GM13977 (cell line): ENCODE measurements at regions not wholly inside any gene's neighbourhood (a gene's known extent, or its start where the extent isn't known, plus 50 kb on each side); places are given as distances from the start of the nearest gene placed in this dataset.

Source experiments
- DNase-seq: peaks from one replicate; pipeline ENCODE4 v3.0.0; 2012; ENCODE audit warnings: low spot score
- CTCF ChIP-seq: IDR thresholded peaks from 2 replicates; pipeline ENCODE4 v1.5.1; 2012; ENCODE audit warnings: mild to moderate bottlenecking, control low read depth; ENCODE audit not compliant: insufficient read depth; ENCODE audit errors: extremely low read depth, missing control alignments
- in situ Hi-C: fragments of 300-500 bp; cut with MboI; formaldehyde crosslinking; loops from one replicate; pipeline ENCODE4 v1.12.0; 2022; ENCODE audit warnings: low sequenced_read_pairs, low pct_unique_long_range_greater_than_20kb, mixed read lengths, inconsistent platforms; ENCODE audit not compliant: unreplicated experiment

- in situ Hi-C loops, result no loop called here
Measured at GRCh38 chr22:48984639-48985038, 843.0 kb downstream of the BRD1 start.

DNA sequence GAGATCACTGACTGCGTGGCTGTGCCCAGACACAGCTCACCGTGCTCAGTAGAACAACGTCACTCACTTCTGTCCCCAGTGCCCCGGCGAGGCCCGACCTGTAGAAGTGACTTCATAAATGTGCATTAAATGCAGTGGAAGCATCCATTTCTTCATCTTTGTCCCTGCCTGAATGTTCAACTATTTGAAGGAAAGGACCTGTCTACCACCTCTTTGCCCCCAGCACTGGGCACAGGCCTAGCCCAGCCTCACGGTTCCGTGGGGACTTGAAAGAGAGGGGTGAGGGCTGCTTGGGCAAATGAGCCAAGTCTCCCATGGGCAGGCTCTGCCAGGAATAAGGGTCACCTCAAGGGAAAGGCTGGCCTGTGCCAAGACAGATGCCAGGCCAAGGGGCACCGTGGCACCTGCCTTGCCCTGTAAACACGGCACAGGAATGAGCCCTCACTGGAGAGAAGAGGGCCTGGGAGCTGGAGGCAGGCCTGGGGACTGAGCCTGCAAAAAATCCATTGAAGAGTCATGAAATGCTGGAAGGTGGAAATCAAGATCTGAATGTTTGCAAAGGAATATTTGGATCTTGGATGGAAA, 845.3 kb downstream of the BRD1 start:
- no peak for TF ChIP-seq CTCF
- no peak for DNase-seq
- in situ Hi-C loops, result no loop called here

More at GRCh38 chr22:48984639-48985038, 843.0 kb downstream of the BRD1 start:
- no peak for DNase-seq
- no peak for TF ChIP-seq CTCF

DNA sequence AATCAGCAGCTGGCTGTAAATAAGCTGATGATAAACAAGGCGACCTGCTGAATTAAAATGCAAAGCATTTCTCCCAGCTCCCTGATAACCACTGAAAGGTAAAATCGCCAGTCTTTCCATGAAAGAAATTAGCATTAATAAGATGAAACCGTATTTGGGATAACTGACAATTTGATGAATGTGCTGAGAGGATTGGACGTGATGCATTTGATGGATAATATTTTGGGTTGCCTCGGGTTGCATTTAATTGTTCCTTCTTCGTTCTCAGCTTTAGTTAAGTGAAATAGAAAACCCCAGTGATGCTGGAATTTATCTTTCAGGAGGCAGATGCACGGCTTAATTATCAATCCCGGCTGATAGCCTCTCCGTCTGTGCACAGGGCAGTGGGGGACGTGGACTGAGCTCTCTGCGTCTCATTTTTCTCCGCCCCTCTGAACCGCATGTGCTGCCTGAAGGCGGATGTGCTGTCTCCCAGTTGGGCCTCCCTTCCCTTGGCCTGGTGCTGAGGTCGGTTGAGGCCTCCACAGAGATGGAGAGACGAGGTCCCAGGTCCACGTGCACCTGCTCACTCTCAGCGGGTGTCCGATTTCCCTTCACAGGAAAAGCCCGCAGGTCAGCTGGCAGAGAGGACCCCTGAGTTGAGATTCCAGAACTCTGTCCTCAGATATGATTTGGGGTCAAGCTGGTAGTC, 846.2 kb downstream of the BRD1 start:
- TF ChIP-seq CTCF, result no peak
- in situ Hi-C loops, result no loop called here
- no peak for DNase-seq

DNA sequence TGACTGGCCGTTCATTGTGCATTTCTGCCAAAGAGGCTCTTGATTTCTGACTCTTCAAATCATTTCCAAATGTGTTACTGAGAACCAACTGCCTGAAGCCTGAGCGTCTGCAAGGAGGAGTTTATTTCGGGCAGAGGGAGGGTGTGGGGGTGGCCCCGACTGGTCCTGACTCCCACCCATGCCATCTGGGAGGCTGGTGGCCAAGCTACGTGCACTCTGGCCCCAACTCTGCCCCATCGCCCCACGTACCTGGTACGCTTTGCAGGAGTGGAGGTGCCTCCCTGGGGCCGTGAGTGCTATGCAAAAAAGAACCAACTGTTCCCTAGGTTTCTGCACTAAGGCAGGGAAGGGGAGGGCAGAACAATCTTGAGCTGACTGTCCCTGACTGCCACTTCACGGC, 846.8 kb downstream of the BRD1 start:
- no peak for TF ChIP-seq CTCF
- in situ Hi-C loops, result no loop called here

DNA sequence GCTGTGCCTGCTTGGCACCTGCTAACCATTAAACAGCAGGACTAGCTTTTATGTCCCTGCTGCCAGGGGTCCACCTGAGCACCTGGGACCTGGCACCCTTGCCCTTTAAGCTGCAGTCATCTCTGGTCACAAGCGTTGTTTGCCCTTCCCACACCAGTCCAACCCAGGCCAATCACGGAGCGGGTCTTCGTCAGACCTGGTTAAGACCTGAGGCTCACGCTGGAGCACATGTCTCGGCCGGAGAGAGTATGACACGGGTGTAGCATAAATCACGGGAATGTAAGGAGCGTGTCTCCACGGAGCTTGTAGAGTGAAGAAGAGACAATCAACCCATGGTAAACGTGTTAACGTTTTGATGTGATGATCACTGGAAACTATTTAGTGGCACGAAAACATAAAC, 847.3 kb downstream of the BRD1 start:
- in situ Hi-C loops, result no loop called here
- DNase-seq, result no peak
- TF ChIP-seq CTCF, result no peak

More for the DNA sequence above, 846.8 kb downstream of the BRD1 start:
- DNase-seq, result no peak

- DNase-seq, result no peak
- in situ Hi-C loops, result no loop called here
Measured at GRCh38 chr22:48979482-48979881, 848.2 kb downstream of the BRD1 start.

More at GRCh38 chr22:48979482-48979881, 848.2 kb downstream of the BRD1 start:
- no peak for TF ChIP-seq CTCF
